BJ (cell line): ENCODE measurements at regions not wholly inside any gene's neighbourhood (a gene's known extent, or its start where the extent isn't known, plus 50 kb on each side); places are given as distances from the start of the nearest gene placed in this dataset.

Experiments
- CTCF ChIA-PET: fragments of 350-600 bp; formaldehyde crosslinking; extraction: SDS; loops from one replicate; lab custom pipeline; 2021; ENCODE audit warnings: antibody characterized with exemption, inconsistent platforms; lab: Yijun Ruan, JAX
- POLR2A ChIA-PET: fragments of 300-600 bp; sonication (Branson Sonifier 250); formaldehyde crosslinking; extraction: SDS; loops from one replicate; lab custom pipeline; 2021; ENCODE audit warnings: antibody characterized with exemption; lab: Charles Lee
- DNase-seq: peaks from one replicate; pipeline ENCODE4 v3.0.0-alpha.2; 2011; ENCODE audit warnings: low read depth
- H3K27me3 ChIP-seq: 2 replicates; pipeline ENCODE4 v1.6.0; 2011; ENCODE audit warnings: low read length; ENCODE audit not compliant: control insufficient read depth, insufficient read depth
- H3K36me3 ChIP-seq: 2 replicates; pipeline ENCODE4 v1.5.1; 2011; ENCODE audit warnings: low read length; ENCODE audit not compliant: control insufficient read depth, insufficient read depth
- H3K4me3 ChIP-seq: 2 replicates; pipeline ENCODE4 v1.5.1; 2011; ENCODE audit warnings: low read depth, mild to moderate bottlenecking, control low read depth, low read length
- CTCF ChIP-seq: IDR thresholded peaks from 2 replicates; pipeline ENCODE4 v1.5.1; 2011; ENCODE audit warnings: low read depth, mild to moderate bottlenecking, control low read depth, inconsistent platforms, low read length, moderate library complexity; ENCODE audit not compliant: insufficient read depth

GRCh38 chrX:1741816-1742394 lies 127.0 kb downstream of the ASMT start:
- ChIA-PET CTCF (no interaction called here), POLR2A (no interaction called here)
- no peak for DNase-seq
- H3K36me3 ChIP-seq = no peaks in the 10 kb centered on the region
- no peak overlapping the region for H3K4me3 ChIP-seq
- H3K27me3 ChIP-seq = no peaks in the 10 kb centered on the region
- no peak for TF ChIP-seq CTCF

DNA sequence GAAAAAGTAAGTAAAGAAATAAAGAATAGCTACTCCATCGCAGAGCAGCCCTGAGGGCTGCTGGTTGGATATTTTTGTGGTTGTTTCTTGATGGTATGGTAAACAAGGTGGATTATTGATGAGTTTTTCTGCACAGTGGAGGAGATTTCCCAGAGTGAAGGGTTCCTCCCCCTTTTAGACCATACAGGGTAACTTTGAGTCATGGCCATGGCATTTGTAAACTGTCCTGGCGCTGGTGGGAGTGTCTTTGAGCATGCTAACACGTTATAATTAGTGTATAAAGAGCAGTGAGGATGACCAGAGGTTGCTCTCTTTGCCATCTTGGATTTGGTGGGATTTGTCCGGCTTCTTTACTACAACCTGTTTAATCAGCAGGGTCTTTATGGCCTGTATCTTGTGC lies 128.2 kb downstream of the ASMT start:
- Histone ChIP-seq H3K4me3 (no peak overlapping the region), H3K27me3 (no peaks in the 10 kb centered on the region), H3K36me3 (no peaks in the 10 kb centered on the region)
- POLR2A ChIA-PET = no interaction called here
- CTCF ChIA-PET = no interaction called here
- no peak for TF ChIP-seq CTCF
- no peak for DNase-seq

GRCh38 chrX:1743663-1744062 lies 128.8 kb downstream of the ASMT start:
- no peak for DNase-seq

DNA sequence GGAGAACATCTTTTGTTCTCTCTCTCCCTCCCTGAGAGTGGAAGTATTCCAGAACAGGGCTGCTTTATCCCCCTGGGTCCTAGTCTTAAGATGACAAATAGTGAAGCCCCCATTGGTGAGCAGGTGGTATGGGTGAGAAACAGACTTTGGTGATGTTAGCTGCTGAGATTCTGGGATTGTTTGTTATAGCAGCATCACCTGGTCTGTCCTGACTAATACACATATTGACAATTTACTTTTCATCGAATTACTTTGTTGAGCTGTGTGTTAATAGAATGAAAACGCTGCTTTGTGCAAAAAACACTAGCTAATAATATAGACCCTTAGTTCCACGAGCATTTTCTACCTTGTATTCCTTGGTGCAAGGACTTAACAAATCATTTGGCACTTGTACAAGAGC lies 133.5 kb downstream of the ASMT start:
- POLR2A ChIA-PET = no interaction called here
- no peaks in the 10 kb centered on the region for H3K27me3 ChIP-seq
- CTCF ChIA-PET = no interaction called here
- no peak for TF ChIP-seq CTCF
- no peak for DNase-seq
- no peaks in the 10 kb centered on the region for H3K36me3 ChIP-seq
- no peak overlapping the region for H3K4me3 ChIP-seq

More at GRCh38 chrX:1743663-1744062, 128.8 kb downstream of the ASMT start:
- ChIA-PET POLR2A (no interaction called here), CTCF (no interaction called here)
- no peaks in the 10 kb centered on the region for H3K27me3 ChIP-seq
- TF ChIP-seq CTCF = no peak
- no peaks in the 10 kb centered on the region for H3K36me3 ChIP-seq
- H3K4me3 ChIP-seq = no peak overlapping the region

- Histone ChIP-seq H3K27me3 (no peaks in the 10 kb centered on the region), H3K4me3 (no peak overlapping the region), H3K36me3 (no peaks in the 10 kb centered on the region)
- no peak for DNase-seq
- ChIA-PET POLR2A (no interaction called here), CTCF (no interaction called here)
- no peak for TF ChIP-seq CTCF
Measured at GRCh38 chrX:1749499-1749898, 134.6 kb downstream of the ASMT start.
